GM23248 (cell line): ENCODE measurements at regions not wholly inside any gene's neighbourhood (a gene's known extent, or its start where the extent isn't known, plus 50 kb on each side); places are given as distances from the start of the nearest gene placed in this dataset.

Experiments
- DNase-seq: peaks from one replicate; pipeline ENCODE4 v3.0.0-alpha.2; 2015
- H2AFZ ChIP-seq: fragments of 200-600 bp; sonication (generic); 2 replicates; pipeline ENCODE4 v1.6.1; 2016; ENCODE audit warnings: antibody characterized with exemption
- H3F3A ChIP-seq: fragments of 200-600 bp; sonication (generic); 2 replicates; pipeline ENCODE4 v1.6.1; 2016; ENCODE audit warnings: mild to moderate bottlenecking, antibody characterized with exemption, mixed run types; ENCODE audit not compliant: insufficient read depth
- H3K27ac ChIP-seq: fragments of 200-600 bp; sonication (generic); 2 replicates; pipeline ENCODE4 v1.5.1; 2016; ENCODE audit warnings: mild to moderate bottlenecking
- H3K27me3 ChIP-seq: fragments of 200-600 bp; sonication (generic); replicated peaks from 2 replicates; pipeline ENCODE4 v1.6.1; 2016; ENCODE audit warnings: mild to moderate bottlenecking; ENCODE audit not compliant: insufficient read depth
- H3K36me3 ChIP-seq: fragments of 200-600 bp; sonication (generic); 2 replicates; pipeline ENCODE4 v1.6.1; 2016; ENCODE audit warnings: low read depth, mild to moderate bottlenecking
- H3K4me1 ChIP-seq: fragments of 200-600 bp; sonication (generic); 2 replicates; pipeline ENCODE4 v1.6.1; 2016; ENCODE audit warnings: mild to moderate bottlenecking; ENCODE audit not compliant: insufficient read depth
- H3K4me2 ChIP-seq: fragments of 200-600 bp; sonication (generic); one replicate; pipeline ENCODE4 v1.6.1; 2016; ENCODE audit warnings: mild to moderate bottlenecking; ENCODE audit not compliant: unreplicated experiment
- H3K4me3 ChIP-seq: fragments of 200-600 bp; sonication (generic); 2 replicates; pipeline ENCODE4 v1.5.1; 2016; ENCODE audit warnings: mild to moderate bottlenecking
- H3K79me2 ChIP-seq: fragments of 200-600 bp; sonication (generic); 2 replicates; pipeline ENCODE4 v1.6.1; 2016; ENCODE audit warnings: mild to moderate bottlenecking; ENCODE audit not compliant: insufficient read depth
- H3K9ac ChIP-seq: fragments of 200-600 bp; sonication (generic); 2 replicates; pipeline ENCODE4 v1.6.1; 2016; ENCODE audit warnings: mild to moderate bottlenecking
- H3K9me2 ChIP-seq: fragments of 200-600 bp; sonication (generic); 2 replicates; pipeline ENCODE4 v1.6.1; 2016; ENCODE audit warnings: mixed run types, mild to moderate bottlenecking, moderate library complexity; ENCODE audit not compliant: insufficient read depth
- H3K9me3 ChIP-seq: fragments of 200-600 bp; sonication (generic); one replicate; pipeline ENCODE4 v1.6.1; 2017; ENCODE audit warnings: low read depth
- H4K20me1 ChIP-seq: fragments of 200-600 bp; sonication (generic); 2 replicates; pipeline ENCODE4 v1.6.0; 2016; ENCODE audit not compliant: insufficient read depth
- EZH2 ChIP-seq: fragments of 200-600 bp; sonication (generic); IDR thresholded peaks from 2 replicates; pipeline ENCODE4 v1.6.1; 2018; ENCODE audit warnings: antibody characterized with exemption, mild to moderate bottlenecking; ENCODE audit not compliant: insufficient read depth, poor library complexity, severe bottlenecking
- EZH2phosphoT487 ChIP-seq: fragments of 200-600 bp; sonication (generic); IDR thresholded peaks from 2 replicates; pipeline ENCODE4 v1.6.1; 2018; ENCODE audit warnings: antibody characterized with exemption, moderate library complexity, mild to moderate bottlenecking, low read depth; ENCODE audit not compliant: insufficient read depth
- WGBS, 2 experiments: methylation state at CpG; one replicate each; pipeline ENCODE4 v1.1.6; 2015 to 2017; ENCODE audit warnings: low lambda C conversion rate in 2 of 2, low coverage in 1 of 2; ENCODE audit errors: missing lambda C conversion rate in 2 of 2; 5-methylcytosine and 5-hydroxymethylcytosine counted together
- in situ Hi-C: fragments of 300-500 bp; cut with MboI; formaldehyde crosslinking; loops from 2 replicates; pipeline ENCODE4 v1.15.0; 2020

GRCh38 chr19:30916238-30916637 is 433.0 kb downstream of the TSHZ3 start:
- no peak overlapping the region for H3K9ac ChIP-seq
- no peak overlapping the region for H3K27ac ChIP-seq
- H3F3A ChIP-seq, result no peaks in the 10 kb centered on the region
- in situ Hi-C loops, result no loop called here
- TF ChIP-seq EZH2, result no peak
- no peak for TF ChIP-seq EZH2phosphoT487
- H3K27me3 ChIP-seq, result peaks cover 11% of the 10 kb centered on the region
- H3K79me2 ChIP-seq, result no peaks in the 10 kb centered on the region
- no peak overlapping the region for H3K4me2 ChIP-seq
- H4K20me1 ChIP-seq, result no peaks in the 10 kb centered on the region
- 4% methylated on average over 9 of the region's 9 CpGs for WGBS, 2 experiments
- H2AFZ ChIP-seq, result no peak overlapping the region
- no peaks in the 10 kb centered on the region for H3K36me3 ChIP-seq
- no peaks in the 10 kb centered on the region for H3K9me3 ChIP-seq
- DNase-seq, result peak; percentile 1
- H3K4me1 ChIP-seq, result no peaks in the 10 kb centered on the region
- no peak overlapping the region for H3K4me3 ChIP-seq
- no peaks in the 10 kb centered on the region for H3K9me2 ChIP-seq

DNA sequence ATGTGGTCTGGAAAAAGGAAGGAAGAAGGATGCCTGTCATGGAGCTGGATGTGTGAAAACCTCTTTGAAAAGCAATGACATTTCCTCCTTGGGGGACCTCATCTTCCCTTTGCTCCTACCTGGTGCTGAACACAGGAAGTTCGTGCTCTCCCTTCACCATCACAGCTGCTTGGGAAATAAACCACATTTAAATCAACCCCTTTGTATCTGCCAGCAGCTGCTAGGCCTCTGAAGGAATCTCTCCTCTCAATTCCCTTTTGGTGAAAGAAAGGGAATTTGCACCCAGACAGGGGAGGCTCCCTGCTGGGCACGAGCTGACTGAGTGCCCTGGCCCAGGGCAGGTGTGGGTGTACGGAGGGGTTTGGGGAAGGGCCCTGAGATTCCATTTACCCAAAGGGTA is 437.7 kb downstream of the TSHZ3 start:
- no peak for DNase-seq
- Histone ChIP-seq H3K27me3 (peaks cover 18% of the 10 kb centered on the region), H3K9me2 (no peaks in the 10 kb centered on the region), H3K9me3 (no peaks in the 10 kb centered on the region), H3K4me2 (no peak overlapping the region), H3K36me3 (no peaks in the 10 kb centered on the region), H3K79me2 (no peaks in the 10 kb centered on the region), H4K20me1 (no peaks in the 10 kb centered on the region), H3K9ac (no peak overlapping the region), H3K4me1 (no peaks in the 10 kb centered on the region), H3K4me3 (no peak overlapping the region), H3K27ac (no peak overlapping the region), H3F3A (no peaks in the 10 kb centered on the region), H2AFZ (no peak overlapping the region)
- TF ChIP-seq EZH2phosphoT487 (no peak), EZH2 (no peak)
- WGBS, 2 experiments, result 27 to 35% methylated on average over 3 of the region's 3 CpGs
- in situ Hi-C loops, result no loop called here

DNA sequence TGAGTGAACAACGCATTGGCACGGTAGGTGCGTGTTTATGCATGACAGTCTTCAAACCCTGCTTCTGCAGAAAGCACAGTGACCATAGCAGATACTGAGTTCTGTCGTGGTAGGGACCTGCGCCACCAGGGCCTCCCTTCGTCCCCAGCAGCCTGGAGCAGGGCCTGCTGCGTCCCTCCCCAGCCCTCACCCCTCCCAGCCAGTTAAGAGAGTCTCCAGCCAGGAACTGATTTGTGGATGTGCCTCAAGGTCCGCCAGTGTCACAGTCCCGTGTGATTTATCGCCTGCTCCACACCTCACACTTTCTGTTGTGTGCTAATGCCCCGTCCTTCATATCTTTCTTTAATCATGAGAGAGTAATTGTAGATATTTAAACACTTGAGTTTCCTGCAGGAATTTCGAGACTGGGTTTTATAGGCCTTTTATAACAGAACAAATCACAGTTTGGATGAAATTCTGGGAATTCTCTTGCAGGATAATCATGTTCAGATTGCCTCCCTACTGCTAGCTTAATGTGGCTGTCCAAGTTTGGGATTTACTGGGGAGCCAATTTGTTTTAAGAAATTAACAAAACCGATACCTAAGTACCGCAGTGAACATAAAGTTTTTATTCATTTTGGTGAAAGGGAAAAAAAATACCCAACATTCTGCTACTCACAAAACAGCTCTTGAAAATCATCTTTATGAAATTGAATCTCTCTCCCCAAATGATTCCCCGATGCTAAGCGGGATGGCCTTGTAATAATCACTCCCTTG is 438.6 kb downstream of the TSHZ3 start:
- Histone ChIP-seq H3K27ac (no peak overlapping the region), H3K79me2 (no peaks in the 10 kb centered on the region), H3K4me1 (no peaks in the 10 kb centered on the region), H3K36me3 (no peaks in the 10 kb centered on the region), H3K9ac (no peak overlapping the region), H4K20me1 (no peaks in the 10 kb centered on the region), H3K4me2 (no peak overlapping the region), H3F3A (no peaks in the 10 kb centered on the region), H2AFZ (no peak overlapping the region), H3K9me2 (no peaks in the 10 kb centered on the region), H3K27me3 (peaks cover 18% of the 10 kb centered on the region), H3K9me3 (no peaks in the 10 kb centered on the region), H3K4me3 (no peak overlapping the region)
- 11 to 16% methylated on average over 16 of the region's 16 CpGs for WGBS, 2 experiments
- DNase-seq, result no peak
- in situ Hi-C loops, result no loop called here
- no peak for TF ChIP-seq EZH2
- no peak for TF ChIP-seq EZH2phosphoT487

- Histone ChIP-seq H3K27me3 (peaks cover 7% of the 10 kb centered on the region), H3F3A (no peaks in the 10 kb centered on the region), H3K9ac (no peak overlapping the region), H3K27ac (no peak overlapping the region), H4K20me1 (no peaks in the 10 kb centered on the region), H3K36me3 (no peaks in the 10 kb centered on the region), H3K9me2 (no peaks in the 10 kb centered on the region), H2AFZ (no peak overlapping the region), H3K79me2 (no peaks in the 10 kb centered on the region), H3K4me2 (no peak overlapping the region), H3K4me1 (no peaks in the 10 kb centered on the region), H3K4me3 (no peak overlapping the region), H3K9me3 (no peaks in the 10 kb centered on the region)
- TF ChIP-seq EZH2phosphoT487, result no peak
- no peak for TF ChIP-seq EZH2
- DNase-seq, result no peak
- WGBS, 2 experiments, result 61 to 63% methylated on average over 4 of the region's 4 CpGs
- in situ Hi-C loops, result no loop called here
Observed at GRCh38 chr19:30909216-30909615, 440.0 kb downstream of the TSHZ3 start.
